ENCODE measurements at regions not wholly inside any gene's neighbourhood (a gene's known extent, or its start where the extent isn't known, plus 50 kb on each side); places are given as distances from the start of the nearest gene placed in this dataset.

GRCh38 chr13:107830804-107831203 is 384.5 kb downstream of the LIG4 start:
- H3K4me1 ChIP-seq (ENCODE audit: control insufficient read depth, insufficient read depth, low read length): no peaks in the 10 kb centered on the region
- no peaks in the 10 kb centered on the region for H3K36me3 ChIP-seq (ENCODE audit: control insufficient read depth, insufficient read depth, low read length)
- no peaks in the 10 kb centered on the region for H3K27me3 ChIP-seq (ENCODE audit: control insufficient read depth, insufficient read depth, low read length, poor library complexity, severe bottlenecking)
- 97 to 100% methylated on average over 2 to 3 of the region's 3 CpGs for WGBS, 2 experiments (ENCODE audit: insufficient coverage in 1 of 2, insufficient read length in 1 of 2)
- no peak overlapping the region for H3K27ac ChIP-seq (ENCODE audit: low read depth, low read length)
- no peak overlapping the region for H3K4me3 Mint-ChIP-seq
- H3K27me3 Mint-ChIP-seq (ENCODE audit: insufficient read depth): no peaks in the 10 kb centered on the region
- no peaks in the 10 kb centered on the region for H3K9me3 ChIP-seq (ENCODE audit: control insufficient read depth, low read length)
- H3K9me3 Mint-ChIP-seq: no peaks in the 10 kb centered on the region
- no peak for DNase-seq
- no peaks in the 10 kb centered on the region for H3K36me3 Mint-ChIP-seq (ENCODE audit: low read depth)
- H3K9ac ChIP-seq (ENCODE audit: extremely low read depth, low read length, poor library complexity, severe bottlenecking): no peak overlapping the region
- no peak for TF ChIP-seq CTCF (conservative IDR thresholded peaks at IDR 0.05)
- H3K4me3 ChIP-seq (ENCODE audit: low read length): no peak overlapping the region
- H3K27ac Mint-ChIP-seq: no peak overlapping the region
- H3K4me1 Mint-ChIP-seq: peaks cover 5% of the 10 kb centered on the region

- Mint-ChIP-seq H3K27me3 (ENCODE audit: insufficient read depth) (no peaks in the 10 kb centered on the region), H3K4me1 (no peaks in the 10 kb centered on the region), H3K36me3 (ENCODE audit: low read depth) (no peaks in the 10 kb centered on the region), H3K27ac (no peak overlapping the region), H3K4me3 (no peak overlapping the region), H3K9me3 (no peaks in the 10 kb centered on the region)
- Histone ChIP-seq H3K27ac (ENCODE audit: low read depth, low read length) (no peak overlapping the region), H3K4me1 (ENCODE audit: control insufficient read depth, insufficient read depth, low read length) (no peaks in the 10 kb centered on the region), H3K4me3 (ENCODE audit: low read length) (no peak overlapping the region), H3K9me3 (ENCODE audit: control insufficient read depth, low read length) (no peaks in the 10 kb centered on the region), H3K27me3 (ENCODE audit: control insufficient read depth, insufficient read depth, low read length, poor library complexity, severe bottlenecking) (no peaks in the 10 kb centered on the region), H3K36me3 (ENCODE audit: control insufficient read depth, insufficient read depth, low read length) (no peaks in the 10 kb centered on the region), H3K9ac (ENCODE audit: extremely low read depth, low read length, poor library complexity, severe bottlenecking) (no peak overlapping the region)
- no peak for DNase-seq
- no peak for TF ChIP-seq CTCF (conservative IDR thresholded peaks at IDR 0.05)
- 93 to 96% methylated on average over 7 to 11 of the region's 11 CpGs for WGBS, 2 experiments (ENCODE audit: insufficient coverage in 1 of 2, insufficient read length in 1 of 2)
These were observed 387.3 kb downstream of the LIG4 start for GRCh38 chr13:107827840-107828549.

- DNase-seq: no peak
- H3K4me1 Mint-ChIP-seq: peaks cover 4% of the 10 kb centered on the region
- Histone ChIP-seq H3K9me3 (ENCODE audit: control insufficient read depth, low read length) (no peaks in the 10 kb centered on the region), H3K27ac (ENCODE audit: low read depth, low read length) (no peak overlapping the region), H3K9ac (ENCODE audit: extremely low read depth, low read length, poor library complexity, severe bottlenecking) (no peak overlapping the region), H3K36me3 (ENCODE audit: control insufficient read depth, insufficient read depth, low read length) (no peaks in the 10 kb centered on the region), H3K4me1 (ENCODE audit: control insufficient read depth, insufficient read depth, low read length) (no peaks in the 10 kb centered on the region), H3K4me3 (ENCODE audit: low read length) (no peak overlapping the region), H3K27me3 (ENCODE audit: control insufficient read depth, insufficient read depth, low read length, poor library complexity, severe bottlenecking) (no peaks in the 10 kb centered on the region)
- no peaks in the 10 kb centered on the region for H3K27me3 Mint-ChIP-seq (ENCODE audit: insufficient read depth)
- no peak for TF ChIP-seq CTCF (conservative IDR thresholded peaks at IDR 0.05)
- no peaks in the 10 kb centered on the region for H3K9me3 Mint-ChIP-seq
- WGBS, 2 experiments (ENCODE audit: insufficient coverage in 1 of 2, insufficient read length in 1 of 2): 84 to 95% methylated on average over 5 to 7 of the region's 7 CpGs
- no peak overlapping the region for H3K4me3 Mint-ChIP-seq
- H3K27ac Mint-ChIP-seq: no peak overlapping the region
- no peaks in the 10 kb centered on the region for H3K36me3 Mint-ChIP-seq (ENCODE audit: low read depth)
These were observed 390.7 kb downstream of the LIG4 start for GRCh38 chr13:107824635-107825034.
